HEK293T (cell line): ENCODE measurements at regions not wholly inside any gene's neighbourhood (a gene's known extent, or its start where the extent isn't known, plus 50 kb on each side); places are given as distances from the start of the nearest gene placed in this dataset.

Experiments
- CTCF ChIA-PET: fragments of 350-600 bp; formaldehyde crosslinking; extraction: SDS; loops from one replicate; lab custom pipeline; 2021; ENCODE audit warnings: antibody characterized with exemption, inconsistent platforms; lab: Yijun Ruan, JAX
- POLR2A ChIA-PET: fragments of 350-600 bp; formaldehyde crosslinking; extraction: SDS; loops from one replicate; lab custom pipeline; 2020; ENCODE audit warnings: antibody characterized with exemption, inconsistent platforms; lab: Yijun Ruan, JAX
- DNase-seq: peaks from one replicate; pipeline ENCODE4 v3.0.0; 2012; ENCODE audit warnings: mixed read lengths; ENCODE audit errors: extremely low spot score
- ARNT ChIP-seq: fragments of 450-650 bp; IDR thresholded peaks from 2 replicates; pipeline ENCODE4 v1.6.1; 2017; ENCODE audit warnings: mild to moderate bottlenecking
- BHLHE40 ChIP-seq: fragments of 450-650 bp; IDR thresholded peaks from 2 replicates; pipeline ENCODE4 v1.6.1; 2016; ENCODE audit warnings: mild to moderate bottlenecking, moderate library complexity, borderline replicate concordance
- CTBP1 ChIP-seq: fragments of 450-650 bp; IDR thresholded peaks from 2 replicates; pipeline ENCODE4 v1.6.1; 2016; ENCODE audit warnings: borderline replicate concordance
- ELF4 ChIP-seq: fragments of 450-650 bp; IDR thresholded peaks from 2 replicates; pipeline ENCODE4 v1.6.1; 2017; ENCODE audit warnings: antibody characterized with exemption
- FOXA1 ChIP-seq: fragments of 450-650 bp; IDR thresholded peaks from 2 replicates; pipeline ENCODE4 v1.6.1; 2016; ENCODE audit warnings: mild to moderate bottlenecking
- FOXK2 ChIP-seq: fragments of 450-650 bp; IDR thresholded peaks from 2 replicates; pipeline ENCODE4 v1.6.1; 2016; ENCODE audit warnings: mild to moderate bottlenecking
- FOXM1 ChIP-seq: fragments of 450-650 bp; IDR thresholded peaks from 2 replicates; pipeline ENCODE4 v1.6.1; 2017; ENCODE audit warnings: mild to moderate bottlenecking, borderline replicate concordance
- HDGF ChIP-seq: fragments of 450-650 bp; IDR thresholded peaks from 2 replicates; pipeline ENCODE4 v1.6.1; 2017; ENCODE audit warnings: antibody characterized with exemption, borderline replicate concordance
- L3MBTL2 ChIP-seq: fragments of 450-650 bp; conservative IDR thresholded peaks from 2 replicates; pipeline ENCODE4 v1.6.1; 2016; ENCODE audit warnings: mild to moderate bottlenecking
- LEF1 ChIP-seq: fragments of 450-650 bp; IDR thresholded peaks from 2 replicates; pipeline ENCODE4 v1.6.1; 2017; ENCODE audit warnings: mild to moderate bottlenecking, borderline replicate concordance
- NFRKB ChIP-seq: fragments of 450-650 bp; IDR thresholded peaks from 2 replicates; pipeline ENCODE4 v1.6.1; 2016; ENCODE audit warnings: mild to moderate bottlenecking, moderate library complexity
- SP1 ChIP-seq: fragments of 450-650 bp; IDR thresholded peaks from 2 replicates; pipeline ENCODE4 v1.6.1; 2017
- SUZ12 ChIP-seq: fragments of 450-650 bp; IDR thresholded peaks from 2 replicates; pipeline ENCODE4 v1.6.1; 2016; ENCODE audit warnings: mild to moderate bottlenecking
- TARDBP ChIP-seq: fragments of 450-650 bp; IDR thresholded peaks from 2 replicates; pipeline ENCODE4 v1.6.1; 2016
- ZNF384 ChIP-seq: fragments of 450-650 bp; IDR thresholded peaks from 2 replicates; pipeline ENCODE4 v1.6.1; 2016
- TF ChIP-seq, protein P1 (sequence below): fragments of 450-650 bp; IDR thresholded peaks from 2 replicates; pipeline ENCODE4 v1.6.1; 2016

DNA sequence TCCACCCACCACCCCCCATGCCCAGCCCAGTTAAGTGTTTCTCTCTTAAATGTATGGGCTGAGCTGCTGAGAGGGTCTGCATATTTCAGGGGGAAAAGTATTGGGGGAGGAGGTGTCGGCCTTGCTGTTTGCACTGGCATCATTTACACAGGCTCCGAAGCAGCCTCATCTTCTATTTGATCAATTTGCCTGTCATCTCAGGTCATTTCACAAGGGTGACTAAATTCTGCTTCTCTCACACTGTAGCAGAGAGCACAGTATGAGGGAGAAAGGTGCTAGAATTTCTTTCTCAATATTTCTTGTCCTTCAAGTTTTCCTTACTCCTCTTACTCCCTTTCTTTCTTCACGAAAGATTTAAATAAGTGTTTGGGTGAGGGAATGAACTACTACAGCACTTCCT, 135.9 kb downstream of the AACS start:
- ChIA-PET POLR2A (no interaction called here), CTCF (interaction anchor here (1.7 kb wide), 1 partner anchor 16 kb away, joined by 4 read pairs; no protein-coding TSS in a partner anchor)
- DNase-seq, result no peak
- TF ChIP-seq FOXM1, result no peak
- no peak for TF ChIP-seq SUZ12
- TF ChIP-seq L3MBTL2, result no peak
- no peak for TF ChIP-seq HDGF
- TF ChIP-seq SP1, result no peak
- TF ChIP-seq ELF4, result no peak

DNA sequence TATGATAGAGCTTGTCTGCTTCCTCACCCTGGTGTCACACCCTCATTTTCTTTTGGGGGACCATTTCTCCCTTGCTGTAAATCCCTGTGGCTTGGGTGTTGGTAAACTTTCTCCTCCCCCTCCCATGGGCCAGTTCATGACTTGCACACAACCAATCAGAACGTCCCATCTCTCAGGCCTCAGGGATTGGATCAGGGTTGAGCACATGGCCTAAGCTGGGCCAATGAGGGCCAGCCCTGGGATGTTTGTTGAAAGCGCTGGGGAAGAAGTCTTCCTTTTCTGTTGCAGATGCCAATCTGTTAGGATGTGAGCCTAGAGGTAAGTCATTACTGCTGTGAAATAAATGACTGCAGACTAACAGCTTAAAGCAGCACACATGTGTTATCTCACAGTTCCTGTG, 136.7 kb downstream of the AACS start:
- no peak for DNase-seq
- TF ChIP-seq SUZ12, result no peak
- ChIA-PET CTCF (interaction anchor here (1.7 kb wide), 1 partner anchor 17 kb away, joined by 4 read pairs; no protein-coding TSS in a partner anchor), POLR2A (interaction anchor here (1.1 kb wide), 1 partner anchor 13 kb away, joined by 3 read pairs; no protein-coding TSS in a partner anchor)

DNA sequence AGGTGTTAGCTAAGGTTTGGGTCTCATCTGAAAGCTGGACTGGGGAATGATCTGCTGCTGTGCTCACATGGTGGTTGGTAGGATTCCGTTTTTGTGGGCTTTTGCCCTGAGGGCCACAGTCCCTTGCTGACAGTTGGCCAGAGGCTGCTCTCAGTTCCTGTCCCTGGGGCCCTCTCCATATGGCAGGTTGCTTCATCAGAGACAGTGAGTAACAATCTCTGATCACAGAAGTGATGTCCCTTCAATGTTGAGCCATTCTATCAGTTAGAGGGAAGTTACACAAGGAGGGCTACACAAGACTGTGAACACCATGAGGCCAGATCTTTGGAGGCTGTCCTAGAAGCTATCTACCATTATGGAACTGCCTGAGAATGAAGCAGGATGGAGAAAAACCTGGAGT, 137.2 kb downstream of the AACS start:
- CTCF ChIA-PET, result interaction anchor here (0.8 to 1.7 kb wide), 7 partner anchors 9 to 20 kb away, joined by 3 to 10 read pairs (median 4); partner anchors contain the start of gene TMEM132B
- TF ChIP-seq HDGF (no peak), ARNT (no peak), ZNF384 (no peak), BHLHE40 (no peak), CTBP1 (no peak), SP1 (no peak), NFRKB (no peak), FOXA1 (no peak), FOXK2 (no peak), ELF4 (no peak), LEF1 (no peak), FOXM1 (no peak), TARDBP (no peak), SUZ12 (no peak), L3MBTL2 (no peak)
- TF ChIP-seq, protein P1, sequence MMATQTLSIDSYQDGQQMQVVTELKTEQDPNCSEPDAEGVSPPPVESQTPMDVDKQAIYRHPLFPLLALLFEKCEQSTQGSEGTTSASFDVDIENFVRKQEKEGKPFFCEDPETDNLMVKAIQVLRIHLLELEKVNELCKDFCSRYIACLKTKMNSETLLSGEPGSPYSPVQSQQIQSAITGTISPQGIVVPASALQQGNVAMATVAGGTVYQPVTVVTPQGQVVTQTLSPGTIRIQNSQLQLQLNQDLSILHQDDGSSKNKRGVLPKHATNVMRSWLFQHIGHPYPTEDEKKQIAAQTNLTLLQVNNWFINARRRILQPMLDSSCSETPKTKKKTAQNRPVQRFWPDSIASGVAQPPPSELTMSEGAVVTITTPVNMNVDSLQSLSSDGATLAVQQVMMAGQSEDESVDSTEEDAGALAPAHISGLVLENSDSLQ, result no peak
- no peak for DNase-seq
- POLR2A ChIA-PET, result interaction anchor here (1.1 kb wide), 1 partner anchor 14 kb away, joined by 3 read pairs; no protein-coding TSS in a partner anchor

DNA sequence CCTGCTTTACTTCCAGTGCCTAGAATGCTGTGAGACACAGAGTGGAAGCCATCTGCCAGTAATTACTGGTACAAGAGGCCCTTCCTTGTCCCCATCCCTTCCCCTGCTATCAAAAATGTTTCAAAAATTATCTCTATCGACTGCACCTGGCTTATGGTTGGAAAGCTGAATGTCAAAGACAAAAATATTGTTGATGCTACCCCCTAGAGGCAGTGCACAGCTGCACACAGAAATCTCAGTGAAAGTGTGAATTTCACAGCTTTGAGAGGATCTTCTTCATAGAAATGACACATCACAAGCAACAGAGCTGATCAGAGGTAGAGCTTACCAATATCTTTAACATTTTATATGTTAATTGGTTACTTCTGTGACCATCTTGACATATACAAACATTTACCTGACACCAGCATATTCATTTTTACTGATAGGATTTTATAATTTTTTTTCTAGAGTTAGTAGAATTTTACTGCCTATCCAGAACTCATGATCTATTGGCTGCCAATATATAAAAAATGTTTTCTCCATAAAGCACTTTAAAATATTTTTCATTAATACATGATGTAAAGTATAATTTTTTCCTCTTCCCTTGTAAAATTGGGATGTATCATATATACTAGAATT, 138.0 kb downstream of the AACS start:
- POLR2A ChIA-PET, result interaction anchor here (1.1 kb wide), 1 partner anchor 15 kb away, joined by 3 read pairs; no protein-coding TSS in a partner anchor
- CTCF ChIA-PET, result interaction anchor here (0.8 to 1.3 kb wide), 7 partner anchors 8 to 21 kb away, joined by 3 to 10 read pairs (median 4); partner anchors contain the start of gene TMEM132B
- TF ChIP-seq L3MBTL2, result no peak
- TF ChIP-seq TARDBP, result no peak
- TF ChIP-seq ZNF384, result no peak
- no peak for TF ChIP-seq FOXA1
- peak; percentile 47 for DNase-seq

DNA sequence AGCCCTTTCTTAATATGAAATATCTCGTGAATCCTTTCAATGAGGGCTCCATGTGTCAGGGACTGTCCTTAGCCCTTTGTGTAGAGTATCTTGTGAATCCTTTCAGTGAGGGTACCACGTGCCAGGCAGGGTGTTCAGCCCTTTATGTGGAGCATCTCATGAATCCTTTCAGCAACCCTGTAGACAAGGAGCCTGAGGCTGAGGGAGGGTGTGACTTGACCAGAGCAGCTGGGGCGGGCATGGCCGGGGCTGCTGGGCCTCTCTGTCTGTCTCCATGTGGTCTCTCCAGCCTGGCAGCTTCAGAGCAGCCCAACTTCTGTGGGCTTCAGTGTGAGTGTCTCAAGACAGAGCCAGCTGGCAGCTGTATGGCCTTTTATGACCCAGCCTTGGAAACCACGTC, 140.2 kb downstream of the AACS start:
- POLR2A ChIA-PET, result no interaction called here

DNA sequence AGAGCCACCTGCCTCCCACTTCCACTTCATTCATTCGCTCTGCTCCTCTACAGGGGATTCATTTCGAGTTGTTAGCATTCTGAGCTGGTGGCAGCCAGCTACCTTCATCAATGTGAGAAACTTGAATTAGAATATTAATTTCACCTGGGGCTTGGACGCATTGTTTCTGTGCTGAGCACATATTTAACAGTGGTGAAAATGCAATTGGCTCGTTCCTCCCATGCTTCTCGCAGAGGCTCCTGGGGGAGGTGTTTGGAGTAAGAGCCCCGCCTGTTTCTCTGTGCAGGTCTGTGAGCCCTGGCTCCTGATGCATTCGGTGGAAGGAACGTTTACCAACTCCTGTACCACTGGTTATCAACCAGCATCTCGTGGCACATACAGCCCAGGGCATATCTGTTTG, 141.5 kb downstream of the AACS start:
- TF ChIP-seq L3MBTL2 (no peak), FOXM1 (no peak), SP1 (no peak), SUZ12 (no peak), ELF4 (no peak), CTBP1 (no peak), HDGF (no peak), NFRKB (no peak), FOXK2 (no peak), ARNT (no peak), ZNF384 (no peak), LEF1 (no peak), TARDBP (no peak), FOXA1 (no peak), BHLHE40 (no peak)
- TF ChIP-seq, protein P1, result no peak
- ChIA-PET POLR2A (no interaction called here), CTCF (no interaction called here)

More for the DNA sequence above, 140.2 kb downstream of the AACS start:
- CTCF ChIA-PET, result no interaction called here
- no peak for TF ChIP-seq ZNF384
- TF ChIP-seq SUZ12, result no peak
- TF ChIP-seq SP1, result no peak
- no peak for TF ChIP-seq LEF1
- no peak for TF ChIP-seq ARNT
- no peak for TF ChIP-seq HDGF
- TF ChIP-seq FOXM1, result no peak
- TF ChIP-seq L3MBTL2, result no peak
- no peak for TF ChIP-seq BHLHE40
- TF ChIP-seq NFRKB, result no peak
- no peak for TF ChIP-seq CTBP1
- TF ChIP-seq FOXA1, result no peak
- DNase-seq, result no peak

DNA sequence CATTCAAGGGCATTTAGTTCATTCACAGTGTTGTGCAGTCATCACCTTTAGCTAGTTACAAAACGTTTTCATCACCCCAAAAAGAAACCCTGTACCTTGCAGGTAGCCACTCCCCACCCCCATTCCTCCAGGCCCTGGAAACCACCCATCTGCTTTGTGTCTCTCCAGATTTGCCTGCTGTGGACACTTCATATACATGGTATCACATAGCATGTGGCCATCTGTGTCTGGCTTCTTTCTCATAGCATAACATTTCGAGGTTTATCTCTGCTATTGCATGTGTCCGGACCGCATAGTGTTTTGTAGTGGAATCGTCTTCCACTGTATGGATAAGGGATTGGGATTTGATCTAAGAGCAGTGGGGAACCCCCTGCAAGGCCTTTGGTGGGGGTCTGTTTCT, 143.1 kb downstream of the AACS start:
- CTCF ChIA-PET, result no interaction called here
- no peak for DNase-seq

More for the DNA sequence above, 141.5 kb downstream of the AACS start:
- DNase-seq, result no peak

More for the DNA sequence above, 143.1 kb downstream of the AACS start:
- no peak for TF ChIP-seq LEF1
- POLR2A ChIA-PET, result no interaction called here
